ENCODE measurements at regions not wholly inside any gene's neighbourhood (a gene's known extent, or its start where the extent isn't known, plus 50 kb on each side); places are given as distances from the start of the nearest gene placed in this dataset.
"Not testable (repeated sequence)": the region's sequence is repeated elsewhere in the genome, so short reads cannot be mapped to it uniquely, and the experiment has no call there.

- H3K4me2 ChIP-seq (ENCODE audit: insufficient read depth, low read length); H3K9ac ChIP-seq (replicated peaks; ENCODE audit: extremely low read depth, insufficient read depth, low read length); H3K36me3 ChIP-seq (ENCODE audit: control insufficient read depth in 2 of 2, extremely low read depth in 1 of 2, insufficient read depth in 2 of 2, low read length in 2 of 2); CTCF ChIA-PET; BruUV-seq (replicated peaks); dilution Hi-C loops (cut with MboI; ENCODE audit: extremely low pct_ligation_motif_present, low sequenced_read_pairs); H3K79me2 ChIP-seq (ENCODE audit: control insufficient read depth, insufficient read depth, low read length); H2AFZ ChIP-seq (ENCODE audit: low read depth, low read length); POLR2A ChIA-PET; H3K9me3 ChIP-seq (replicated peaks; ENCODE audit: control insufficient read depth, insufficient read depth, low read length); intact Hi-C loops (cut with micrococcal nuclease); H3K4me1 ChIP-seq (ENCODE audit: control insufficient read depth, extremely low read depth, insufficient read depth, low read length); H4K20me1 ChIP-seq (replicated peaks; ENCODE audit: control insufficient read depth, extremely low read depth, insufficient read depth, low read length); DNase-seq (ENCODE audit: low read depth, low spot score); H3K27ac ChIP-seq (ENCODE audit: insufficient read depth, low read depth, low read length); H3K27me3 ChIP-seq (ENCODE audit: control insufficient read depth in 2 of 2, insufficient read depth in 2 of 2, low read length in 2 of 2); H3K9me1 ChIP-seq (replicated peaks; ENCODE audit: control insufficient read depth, extremely low read depth, insufficient read depth, low read length); FAIRE-seq; H3K4me3 ChIP-seq (replicated peaks in 1 of 3; ENCODE audit: insufficient read depth in 1 of 3, low read depth in 1 of 3, low read length in 3 of 3): not testable (repeated sequence)
Observed at GRCh38 chr20:28640831-28641230, 2616.6 kb upstream of the DEFB115 start.
